NCI-H524 treated with DMSO at 0.1 percent for 48 hours (cell line): ENCODE measurements at regions not wholly inside any gene's neighbourhood (a gene's known extent, or its start where the extent isn't known, plus 50 kb on each side); places are given as distances from the start of the nearest gene placed in this dataset.
"Not testable (repeated sequence)": the region's sequence is repeated elsewhere in the genome, so short reads cannot be mapped to it uniquely, and the experiment has no call there.

Experiments used
- DNase-seq: peaks from one replicate; lab custom pipeline; 2025; lab: John Stamatoyannopoulos, UW

GRCh38 chr17:54494721-54495715 is 405.6 kb upstream of the TOM1L1 start:
- DNase-seq: peak; percentile 83

GRCh38 chr17:54505404-54505803 is 395.2 kb upstream of the TOM1L1 start:
- DNase-seq: no peak

GRCh38 chr17:54518706-54519105 is 381.9 kb upstream of the TOM1L1 start:
- DNase-seq: no peak

- no peak for DNase-seq
Measured at GRCh38 chr17:54521137-54521536, 379.5 kb upstream of the TOM1L1 start.

- DNase-seq: no peak
Measured at GRCh38 chr17:54524501-54524900, 376.2 kb upstream of the TOM1L1 start.

GRCh38 chr17:54527941-54528340 is 372.7 kb upstream of the TOM1L1 start:
- DNase-seq: no peak

- DNase-seq: no peak
Measured at GRCh38 chr17:54530398-54530797, 370.3 kb upstream of the TOM1L1 start.

GRCh38 chr17:54536306-54536705 is 364.3 kb upstream of the TOM1L1 start:
- DNase-seq: no peak

GRCh38 chr17:54537656-54538055 is 363.0 kb upstream of the TOM1L1 start:
- no peak for DNase-seq

GRCh38 chr17:54544249-54544648 is 356.4 kb upstream of the TOM1L1 start:
- DNase-seq: no peak

GRCh38 chr17:54559883-54560282 is 340.8 kb upstream of the TOM1L1 start:
- DNase-seq: no peak

- DNase-seq: no peak
Measured at GRCh38 chr17:54608634-54609155, 292.0 kb upstream of the TOM1L1 start.

GRCh38 chr17:54620399-54620978 is 280.2 kb upstream of the TOM1L1 start:
- no peak for DNase-seq

GRCh38 chr17:54623746-54624145 is 276.9 kb upstream of the TOM1L1 start:
- no peak for DNase-seq

- DNase-seq: no peak
Measured at GRCh38 chr17:54626146-54626703, 274.4 kb upstream of the TOM1L1 start.

GRCh38 chr17:54639426-54639825 is 261.2 kb upstream of the TOM1L1 start:
- DNase-seq: not testable (repeated sequence)

- peak; percentile 40 for DNase-seq
Measured at GRCh38 chr17:54662978-54663876, 237.4 kb upstream of the TOM1L1 start.

- no peak for DNase-seq
Measured at GRCh38 chr17:54666559-54666958, 234.1 kb upstream of the TOM1L1 start.

- no peak for DNase-seq
Measured at GRCh38 chr17:54678158-54678557, 222.5 kb upstream of the TOM1L1 start.

GRCh38 chr17:54680410-54680809 is 220.2 kb upstream of the TOM1L1 start:
- DNase-seq: no peak

- peak; percentile 49 for DNase-seq
Measured at GRCh38 chr17:54694287-54694887, 206.3 kb upstream of the TOM1L1 start.
